K562 (cell line): ENCODE measurements at regions not wholly inside any gene's neighbourhood (a gene's known extent, or its start where the extent isn't known, plus 50 kb on each side); places are given as distances from the start of the nearest gene placed in this dataset.

Experiments used
- ATAC-seq: fragments of 200-7000 bp; cut with Tn5 transposase; 3 replicates; pipeline ENCODE4 v1.9.1; 2020; ENCODE audit warnings: moderate library complexity
- BruUV-seq: library from RNA; stranded (reverse); fragments of 400-500 nt; replicated peaks from 2 replicates; lab custom pipeline; 2021; lab: Mats Ljungman, UMichigan
- CTCF ChIA-PET: fragments of 300-600 bp; formaldehyde crosslinking; extraction: SDS; loops from one replicate; lab custom pipeline; 2021; ENCODE audit warnings: low intra/inter-chr PET ratio; lab: Yijun Ruan, JAX
- POLR2A ChIA-PET: fragments of 300-600, 350-650 bp; sonication (Branson Sonifier 250); formaldehyde crosslinking; extraction: SDS; loops from one replicate; lab custom pipeline; 2021; ENCODE audit warnings: antibody characterized with exemption, inconsistent platforms; lab: Yijun Ruan, JAX
- DNase-seq, 4 experiments: peaks; one replicate each; pipeline versions ENCODE4 v3.0.0 to v3.0.0-alpha.2; 2011 to 2018; ENCODE audit warnings: low spot score in 3 of 4, mixed read lengths in 3 of 4; ENCODE audit errors: extremely low read depth in 1 of 4
- FAIRE-seq: peaks from 2 replicates; lab custom pipeline; 2011; peaks lifted over from hg19 to GRCh38; lab: Jason Lieb, UNC
- H2AFZ ChIP-seq: 2 replicates; pipeline ENCODE4 v1.6.0; 2011; ENCODE audit warnings: low read depth, low read length, control low read depth, inconsistent platforms
- H3K27ac ChIP-seq: fragments of 200-600 bp; 3 replicates; pipeline ENCODE4 v1.8.0; 2011; ENCODE audit warnings: low read depth, mild to moderate bottlenecking, control low read depth, inconsistent platforms, low read length, moderate library complexity, mixed read lengths; ENCODE audit errors: extremely low read depth
- H3K27me3 ChIP-seq, 2 experiments: fragments of 300-600 bp in 1 of 2; 2 replicates in 1 of 2; 3 replicates in 1 of 2; pipeline versions ENCODE4 v1.6.0 to v1.8.0; 2011; ENCODE audit warnings: inconsistent platforms in 2 of 2, low read length in 2 of 2, mild to moderate bottlenecking in 1 of 2, mixed read lengths in 1 of 2, moderate library complexity in 1 of 2; ENCODE audit not compliant: control insufficient read depth in 2 of 2, insufficient read depth in 2 of 2
- H3K36me3 ChIP-seq: fragments of 300-600 bp; 3 replicates; pipeline ENCODE4 v1.8.0; 2011; ENCODE audit warnings: mild to moderate bottlenecking, low read length, inconsistent platforms; ENCODE audit not compliant: control insufficient read depth, insufficient read depth
- H3K4me1 ChIP-seq, 2 experiments: fragments of 200-600 bp in 1 of 2; replicated peaks in 1 of 2; 2 replicates in 1 of 2; 3 replicates in 1 of 2; pipeline versions ENCODE4 v1.5.1 to v1.8.0; 2011; ENCODE audit warnings: inconsistent platforms in 2 of 2, low read length in 2 of 2, mild to moderate bottlenecking in 1 of 2, mixed read lengths in 1 of 2, moderate library complexity in 1 of 2; ENCODE audit not compliant: control insufficient read depth in 2 of 2, insufficient read depth in 2 of 2
- H3K4me2 ChIP-seq: 2 replicates; pipeline ENCODE4 v1.6.1; 2011; ENCODE audit warnings: low read length, control low read depth, inconsistent platforms, mixed read lengths; ENCODE audit not compliant: insufficient read depth
- H3K4me3 ChIP-seq: fragments of 200-600 bp; sonication (generic), shearing (Covaris generic); 2 replicates; pipeline ENCODE4 v1.5.1; 2016; ENCODE audit warnings: control low read depth, inconsistent platforms
- H3K79me2 ChIP-seq: fragments of 200-600 bp; 3 replicates; pipeline ENCODE4 v1.8.0; 2011; ENCODE audit warnings: low read length, inconsistent platforms; ENCODE audit not compliant: control insufficient read depth, insufficient read depth
- H3K9ac ChIP-seq, 2 experiments: 2 replicates each; pipeline versions ENCODE4 v1.6.0 to v1.6.1; 2011; ENCODE audit warnings: low read depth in 2 of 2, low read length in 2 of 2, control low read depth in 1 of 2, inconsistent platforms in 1 of 2, mild to moderate bottlenecking in 1 of 2, mixed read lengths in 1 of 2; ENCODE audit not compliant: insufficient read depth in 1 of 2
- H3K9me1 ChIP-seq: one replicate; pipeline ENCODE4 v1.6.0; 2011; ENCODE audit warnings: inconsistent platforms, mild to moderate bottlenecking, low read length, moderate library complexity; ENCODE audit not compliant: control insufficient read depth, insufficient read depth
- H3K9me3 ChIP-seq: replicated peaks from 2 replicates; pipeline ENCODE4 v1.5.1; 2011; ENCODE audit warnings: low read depth, low read length, inconsistent platforms; ENCODE audit not compliant: control insufficient read depth, insufficient read depth
- H4K20me1 ChIP-seq: replicated peaks from 2 replicates; pipeline ENCODE4 v1.6.1; 2011; ENCODE audit warnings: low read length, inconsistent platforms, mixed read lengths; ENCODE audit not compliant: control insufficient read depth, insufficient read depth
- ARHGAP35 ChIP-seq: fragments of 450-650 bp; IDR thresholded peaks from 2 replicates; pipeline ENCODE4 v1.6.1; 2018; ENCODE audit not compliant: partially characterized antibody
- CAMTA2 ChIP-seq: fragments of 250-450 bp; sonication (Bioruptor Pico); conservative IDR thresholded peaks from 2 replicates; pipeline ENCODE4 v1.5.1; 2022
- KDM5B ChIP-seq: fragments of 200-600 bp; sonication (generic); IDR thresholded peaks from 2 replicates; pipeline ENCODE4 v1.6.1; 2012; ENCODE audit warnings: low read depth, mild to moderate bottlenecking, moderate library complexity, low read length, control low read depth, inconsistent platforms; ENCODE audit not compliant: insufficient replicate concordance
- NFE2 ChIP-seq: IDR thresholded peaks from 2 replicates; pipeline ENCODE4 v1.6.1; 2014; ENCODE audit warnings: antibody characterized with exemption, low read depth
- PHB ChIP-seq: fragments of 250-450 bp; sonication (Bioruptor Pico); IDR thresholded peaks from 2 replicates; pipeline ENCODE4 v1.5.0; 2021
- SAP30 ChIP-seq: fragments of 200-600 bp; sonication (generic); IDR thresholded peaks from 2 replicates; pipeline ENCODE4 v1.6.1; 2012; ENCODE audit warnings: borderline replicate concordance, low read depth, mild to moderate bottlenecking, moderate library complexity, low read length, control low read depth, inconsistent platforms; ENCODE audit not compliant: insufficient read depth, poor library complexity, severe bottlenecking
- SRSF3 ChIP-seq: fragments of 200-400 bp; formaldehyde crosslinking; IDR thresholded peaks from 2 replicates; pipeline ENCODE4 v1.6.1; 2016; ENCODE audit warnings: mild to moderate bottlenecking, low read length, moderate library complexity; ENCODE audit not compliant: insufficient read depth
- TAF1 ChIP-seq: IDR thresholded peaks from 2 replicates; pipeline ENCODE4 v1.6.1; 2011; ENCODE audit warnings: mild to moderate bottlenecking, low read length, moderate library complexity; ENCODE audit not compliant: insufficient read depth, control insufficient read depth, severe bottlenecking; ENCODE audit errors: extremely low read depth
- TBP ChIP-seq: optimal IDR thresholded peaks from 2 replicates; pipeline ENCODE3; 2011; ENCODE audit warnings: low read depth, low read length, improper control_type of control experiment
- ZC3H4 ChIP-seq: sonication (generic); formaldehyde crosslinking; IDR thresholded peaks from 2 replicates; pipeline ENCODE4 v1.9.0; 2021; ENCODE audit warnings: missing genetic modification reagents, borderline replicate concordance
- ZC3H8 ChIP-seq: fragments of 450-650 bp; IDR thresholded peaks from 2 replicates; pipeline ENCODE4 v1.6.1; 2017
- ZNF263 ChIP-seq: sonication (generic); formaldehyde crosslinking; IDR thresholded peaks from 2 replicates; pipeline ENCODE4 v1.8.0; 2022; ENCODE audit warnings: mild to moderate bottlenecking, missing genetic modification reagents, borderline replicate concordance
- ZNF668 ChIP-seq: fragments of 250-450 bp; sonication (Bioruptor Pico); IDR thresholded peaks from 2 replicates; pipeline ENCODE4 v1.8.0; 2022; ENCODE audit warnings: mild to moderate bottlenecking, inconsistent platforms
- ZNF707 ChIP-seq: fragments of 250-450 bp; sonication (Bioruptor Pico); conservative IDR thresholded peaks from 2 replicates; pipeline ENCODE4 v1.8.0; 2022; ENCODE audit warnings: inconsistent platforms, mild to moderate bottlenecking, moderate library complexity
- WGBS: fragments of 100-300 bp; shearing (Covaris generic); methylation state at CpG from one replicate; pipeline ENCODE4 v1.1.6; 2016; ENCODE audit warnings: low coverage, mixed read lengths; ENCODE audit not compliant: insufficient coverage; ENCODE audit errors: missing lambda C conversion rate; 5-methylcytosine and 5-hydroxymethylcytosine counted together
- in situ Hi-C: fragments of 300-500 bp; cut with MboI; formaldehyde crosslinking; loops from 4 replicates; pipeline ENCODE4 v1.15.0; 2018; ENCODE audit warnings: inconsistent platforms, mixed read lengths
- intact Hi-C: fragments of 100-400 bp; cut with micrococcal nuclease; formaldehyde crosslinking; loops from 2 replicates; pipeline ENCODE4 v1.14.2; 2022

DNA sequence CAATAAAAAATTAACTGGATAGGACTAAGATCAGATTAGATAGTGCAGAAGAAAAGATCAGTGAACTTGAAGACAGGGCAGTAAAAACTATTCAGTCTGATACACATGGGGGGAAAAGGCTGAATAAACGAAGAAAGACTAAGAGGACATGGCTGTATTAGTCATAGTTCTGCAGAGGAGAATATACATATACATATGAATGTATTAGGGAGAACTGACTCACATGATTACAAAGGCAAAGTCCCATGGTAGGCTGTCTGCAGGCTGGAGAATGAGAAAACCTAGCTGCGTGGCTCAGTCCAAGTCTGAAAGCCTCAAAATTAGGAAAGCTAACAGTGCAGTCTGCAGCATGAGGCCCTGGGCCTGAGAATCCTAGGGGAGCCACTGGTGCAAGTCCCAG lies 98.2 kb upstream of the GNAO1 start:
- Histone ChIP-seq H3K4me2 (no peak overlapping the region), H3K27ac (no peak overlapping the region), H3K4me3 (no peak overlapping the region), H3K79me2 (no peaks in the 10 kb centered on the region), H3K27me3 (no peaks in the 10 kb centered on the region; a peak in 1 of 5 replicates), H3K9ac (no peak overlapping the region), H3K4me1 (no peaks in the 10 kb centered on the region), H3K9me1 (no peaks in the 10 kb centered on the region), H3K36me3 (no peaks in the 10 kb centered on the region), H3K9me3 (no peaks in the 10 kb centered on the region), H4K20me1 (no peaks in the 10 kb centered on the region), H2AFZ (no peak overlapping the region)
- CTCF ChIA-PET = no interaction called here
- no peak for TF ChIP-seq ZNF263 (CRISPR knock-in tag)
- TF ChIP-seq TBP = no peak
- no peak for TF ChIP-seq TAF1
- TF ChIP-seq KDM5B = no peak
- no peak for TF ChIP-seq SRSF3
- no peak for TF ChIP-seq NFE2
- TF ChIP-seq ARHGAP35 = no peak
- TF ChIP-seq ZNF668 (CRISPR knock-in tag) = no peak
- TF ChIP-seq PHB (CRISPR knock-in tag) = no peak
- TF ChIP-seq ZNF707 (CRISPR knock-in tag) = no peak
- no peak for TF ChIP-seq CAMTA2
- no peak for TF ChIP-seq ZC3H8
- TF ChIP-seq SAP30 = no peak
- TF ChIP-seq ZC3H4 (CRISPR knock-in tag) = no peak
- WGBS = 4% methylated on average over 2 of the region's 2 CpGs
- POLR2A ChIA-PET = interaction anchor here (0.6 kb wide), 1 partner anchor 11 kb away, joined by 3 read pairs; no protein-coding TSS in a partner anchor
- BruUV-seq = no TSS peak
- in situ Hi-C loops = no loop called here
- no peak for DNase-seq
- FAIRE-seq = no peak
- intact Hi-C loops = no loop called here
- no peak for ATAC-seq
